Activated B cell treated with CpG ODN at 0.5 μM for 24 hours (primary cell): ENCODE measurements at regions not wholly inside any gene's neighbourhood (a gene's known extent, or its start where the extent isn't known, plus 50 kb on each side); places are given as distances from the start of the nearest gene placed in this dataset.

Experiments used
- ATAC-seq: fragments of 200-7000 bp; cut with Tn5 transposase; one replicate; pipeline ENCODE4 v1.10.0; 2021; ENCODE audit warnings: low read depth, mild to moderate bottlenecking, moderate library complexity
- CTCF ChIA-PET: fragments of 350-600 bp; sonication (Branson Sonifier 250); formaldehyde crosslinking; loops from one replicate; lab custom pipeline; 2021; ENCODE audit warnings: antibody characterized with exemption; lab: Charles Lee
- POLR2A ChIA-PET: fragments of 350-600 bp; sonication (Branson Sonifier 250); formaldehyde crosslinking; loops from one replicate; lab custom pipeline; 2021; ENCODE audit warnings: antibody characterized with exemption; lab: Charles Lee
- DNase-seq: peaks from one replicate; pipeline ENCODE4 v3.0.0; 2022
- H3K27ac Mint-ChIP-seq: one replicate; pipeline ENCODE4 v1.8.0; 2020; ENCODE audit warnings: mixed read lengths
- H3K27me3 Mint-ChIP-seq: one replicate; pipeline ENCODE4 v1.8.0; 2021; ENCODE audit warnings: mixed read lengths
- H3K36me3 Mint-ChIP-seq: one replicate; pipeline ENCODE4 v1.8.0; 2021; ENCODE audit warnings: low read depth, mixed read lengths
- H3K4me1 Mint-ChIP-seq: one replicate; pipeline ENCODE4 v1.8.0; 2021; ENCODE audit warnings: mixed read lengths
- H3K4me3 Mint-ChIP-seq: one replicate; pipeline ENCODE4 v1.8.0; 2020; ENCODE audit warnings: mild to moderate bottlenecking, mixed read lengths
- H3K9me3 Mint-ChIP-seq: one replicate; pipeline ENCODE4 v1.8.0; 2020; ENCODE audit warnings: mixed read lengths
- CTCF ChIP-seq: fragments of 200-600 bp; IDR thresholded peaks from one replicate; pipeline ENCODE4 v1.8.0; 2022; ENCODE audit warnings: antibody characterized with exemption, mild to moderate bottlenecking
- intact Hi-C: fragments of 100-400 bp; cut with micrococcal nuclease; formaldehyde crosslinking; loops from one replicate; pipeline ENCODE4 v1.15.1; 2024

- H3K4me1 Mint-ChIP-seq, result no peaks in the 10 kb centered on the region
- CTCF ChIA-PET, result interaction anchor here (1.1 to 3.0 kb wide), 7 partner anchors 10 to 845 kb away, joined by 3 to 69 read pairs (median 6); no protein-coding TSS in a partner anchor
- no peak for ATAC-seq
- POLR2A ChIA-PET, result no interaction called here
- TF ChIP-seq CTCF, result no peak
- no peak overlapping the region for H3K4me3 Mint-ChIP-seq
- no peak overlapping the region for H3K27ac Mint-ChIP-seq
- no peaks in the 10 kb centered on the region for H3K9me3 Mint-ChIP-seq
- intact Hi-C loops, result loop anchor here (5.0 to 10.0 kb wide), 2 partner anchors 565 to 1202 kb away; no protein-coding TSS in a partner anchor
- no peaks in the 10 kb centered on the region for H3K36me3 Mint-ChIP-seq
- DNase-seq, result no peak
- H3K27me3 Mint-ChIP-seq, result peaks cover 15% of the 10 kb centered on the region
These were observed 320.4 kb upstream of the OBI1 start for GRCh38 chr13:78979349-78979748.

- intact Hi-C loops, result loop anchor here (1.0 to 10.0 kb wide), 6 partner anchors 268 to 1201 kb away; no protein-coding TSS in a partner anchor
- ATAC-seq (peak; percentile 77), DNase-seq (no peak)
- peaks cover 15% of the 10 kb centered on the region for H3K27me3 Mint-ChIP-seq
- no peak overlapping the region for H3K27ac Mint-ChIP-seq
- no peaks in the 10 kb centered on the region for H3K9me3 Mint-ChIP-seq
- H3K4me3 Mint-ChIP-seq, result no peak overlapping the region
- no peaks in the 10 kb centered on the region for H3K36me3 Mint-ChIP-seq
- H3K4me1 Mint-ChIP-seq, result no peaks in the 10 kb centered on the region
- CTCF ChIA-PET, result interaction anchor here (0.6 to 3.0 kb wide), 17 partner anchors 8 to 847 kb away, joined by 3 to 69 read pairs (median 5); no protein-coding TSS in a partner anchor
- TF ChIP-seq CTCF, result peak; percentile 93
- POLR2A ChIA-PET, result no interaction called here
These were observed 319.5 kb upstream of the OBI1 start for GRCh38 chr13:78978381-78978998.

- no peak for TF ChIP-seq CTCF
- intact Hi-C loops, result loop anchor here (5.0 to 10.0 kb wide), 2 partner anchors 567 to 1200 kb away; no protein-coding TSS in a partner anchor
- DNase-seq (no peak), ATAC-seq (no peak)
- Mint-ChIP-seq H3K27ac (no peak overlapping the region), H3K4me1 (no peaks in the 10 kb centered on the region), H3K36me3 (no peaks in the 10 kb centered on the region), H3K4me3 (no peak overlapping the region), H3K27me3 (peaks cover 15% of the 10 kb centered on the region), H3K9me3 (no peaks in the 10 kb centered on the region)
- ChIA-PET CTCF (interaction anchor here (1.7 to 2.1 kb wide), 2 partner anchors 10 to 270 kb away, joined by 8 to 11 read pairs; no protein-coding TSS in a partner anchor), POLR2A (no interaction called here)
These were observed 318.4 kb upstream of the OBI1 start for GRCh38 chr13:78977311-78977710.

- POLR2A ChIA-PET, result no interaction called here
- no peak overlapping the region for H3K4me3 Mint-ChIP-seq
- H3K27ac Mint-ChIP-seq, result no peak overlapping the region
- DNase-seq (no peak), ATAC-seq (no peak)
- peaks cover 17% of the 10 kb centered on the region for H3K27me3 Mint-ChIP-seq
- TF ChIP-seq CTCF, result no peak
- no peaks in the 10 kb centered on the region for H3K9me3 Mint-ChIP-seq
- intact Hi-C loops, result loop anchor here (5.0 to 10.0 kb wide), 2 partner anchors 568 to 1199 kb away; no protein-coding TSS in a partner anchor
- no peaks in the 10 kb centered on the region for H3K4me1 Mint-ChIP-seq
- CTCF ChIA-PET, result no interaction called here
- H3K36me3 Mint-ChIP-seq, result no peaks in the 10 kb centered on the region
These were observed 317.7 kb upstream of the OBI1 start for GRCh38 chr13:78976696-78977095.

GRCh38 chr13:78972561-78972960 is 313.6 kb upstream of the OBI1 start:
- no peaks in the 10 kb centered on the region for H3K4me1 Mint-ChIP-seq
- ChIA-PET CTCF (no interaction called here), POLR2A (no interaction called here)
- no peak overlapping the region for H3K4me3 Mint-ChIP-seq
- H3K9me3 Mint-ChIP-seq, result peaks cover 3% of the 10 kb centered on the region
- DNase-seq (no peak), ATAC-seq (no peak)
- no peaks in the 10 kb centered on the region for H3K36me3 Mint-ChIP-seq
- H3K27ac Mint-ChIP-seq, result no peak overlapping the region
- no peak for TF ChIP-seq CTCF
- intact Hi-C loops, result loop anchor here (10.0 kb wide), 1 partner anchor 572 kb away; no protein-coding TSS in a partner anchor
- peaks cover 14% of the 10 kb centered on the region for H3K27me3 Mint-ChIP-seq
